Endometrium (tissue), 2 donors: ENCODE measurements at regions not wholly inside any gene's neighbourhood (a gene's known extent, or its start where the extent isn't known, plus 50 kb on each side); places are given as distances from the start of the nearest gene placed in this dataset.
"Not testable (repeated sequence)": the region's sequence is repeated elsewhere in the genome, so short reads cannot be mapped to it uniquely, and the experiment has no call there.

ENCODE experiments used
- FAIRE-seq: peaks from 2 replicates; lab custom pipeline; 2012; peaks lifted over from hg19 to GRCh38; lab: Jason Lieb, UNC
- donor health status: control.
- donor health status: control.

- FAIRE-seq: no peak
These were observed 723.1 kb downstream of the MATN1 start for GRCh38 chr1:30000266-30000665.

- no peak for FAIRE-seq
These were observed 723.8 kb downstream of the MATN1 start for GRCh38 chr1:29999595-29999994.

- FAIRE-seq: no peak
These were observed 724.7 kb downstream of the MATN1 start for GRCh38 chr1:29998686-29999085.

DNA sequence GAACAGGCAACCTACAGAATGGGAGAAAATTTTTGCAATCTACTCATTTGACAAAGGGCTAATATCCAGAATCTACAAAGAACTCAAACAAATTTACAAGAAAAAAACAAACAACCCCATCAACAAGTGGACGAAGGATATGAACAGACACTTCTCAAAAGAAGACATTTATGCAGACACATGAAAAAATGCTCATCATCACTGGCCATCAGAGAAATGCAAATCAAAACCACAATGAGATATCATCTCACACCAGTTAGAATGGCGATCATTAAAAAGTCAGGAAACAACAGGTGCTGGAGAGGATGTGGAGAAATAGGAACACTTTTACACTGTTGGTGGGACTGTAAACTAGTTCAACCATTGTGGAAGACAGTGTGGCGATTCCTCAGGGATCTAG, 725.6 kb downstream of the MATN1 start:
- FAIRE-seq: not testable (repeated sequence)

DNA sequence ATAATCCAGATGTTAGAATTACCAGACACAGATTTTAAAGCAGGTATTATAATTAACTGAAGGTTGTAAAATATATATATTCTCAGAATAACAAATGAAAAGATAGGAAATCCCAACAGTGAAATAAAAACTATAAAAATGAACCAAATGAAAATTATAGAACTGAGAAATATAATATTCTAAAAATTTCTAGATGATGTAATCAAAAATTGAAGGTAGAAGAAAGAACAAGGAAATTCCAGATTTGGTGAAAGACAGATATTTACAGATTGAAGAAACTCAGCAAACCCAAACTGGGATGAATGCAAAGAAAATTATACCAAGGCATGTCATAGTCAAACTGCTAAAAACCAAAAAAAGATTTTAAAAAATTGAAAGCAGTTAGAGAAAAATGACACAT, 729.4 kb downstream of the MATN1 start:
- FAIRE-seq: no peak

DNA sequence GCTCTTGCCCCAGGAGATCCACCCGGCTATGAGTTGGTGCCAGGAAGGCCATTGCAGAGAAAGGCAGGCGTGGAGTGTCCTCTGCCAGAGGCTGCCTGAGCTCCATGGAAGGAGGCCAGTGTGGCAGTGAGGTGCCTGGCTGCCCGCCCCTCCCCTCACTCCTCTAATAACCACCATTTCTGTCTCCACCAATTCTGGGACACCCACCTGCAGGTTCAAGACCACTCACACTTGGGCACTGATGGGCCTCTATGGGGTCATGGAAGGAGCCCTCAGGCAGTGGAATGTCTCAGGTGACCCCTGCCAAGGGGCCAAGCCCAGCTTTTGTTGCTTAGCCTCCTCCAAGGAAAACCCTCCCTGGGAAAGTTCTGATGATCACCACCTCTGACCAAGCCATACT, 731.6 kb downstream of the MATN1 start:
- FAIRE-seq: no peak

GRCh38 chr1:29991025-29991424, 732.4 kb downstream of the MATN1 start:
- FAIRE-seq: no peak

DNA sequence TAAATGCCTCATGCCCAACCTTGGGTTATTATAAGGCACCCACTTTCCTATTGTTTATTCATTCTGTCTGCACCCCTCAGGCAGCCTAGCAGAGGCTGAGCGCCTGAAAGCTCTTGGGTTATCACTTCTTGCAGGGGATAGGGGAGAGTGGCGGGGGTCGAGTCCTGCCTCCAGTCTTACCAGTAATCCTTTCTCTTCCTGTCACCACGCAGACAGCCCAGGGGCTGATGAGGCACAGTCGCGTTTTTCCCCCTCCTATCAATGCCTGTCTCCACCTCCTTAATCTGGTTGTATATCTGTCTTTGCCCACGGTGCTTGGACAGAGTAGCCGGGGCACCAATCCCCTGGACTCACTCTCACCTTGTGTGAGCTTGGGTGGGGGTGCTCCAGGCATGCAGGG, 733.1 kb downstream of the MATN1 start:
- FAIRE-seq: no peak

DNA sequence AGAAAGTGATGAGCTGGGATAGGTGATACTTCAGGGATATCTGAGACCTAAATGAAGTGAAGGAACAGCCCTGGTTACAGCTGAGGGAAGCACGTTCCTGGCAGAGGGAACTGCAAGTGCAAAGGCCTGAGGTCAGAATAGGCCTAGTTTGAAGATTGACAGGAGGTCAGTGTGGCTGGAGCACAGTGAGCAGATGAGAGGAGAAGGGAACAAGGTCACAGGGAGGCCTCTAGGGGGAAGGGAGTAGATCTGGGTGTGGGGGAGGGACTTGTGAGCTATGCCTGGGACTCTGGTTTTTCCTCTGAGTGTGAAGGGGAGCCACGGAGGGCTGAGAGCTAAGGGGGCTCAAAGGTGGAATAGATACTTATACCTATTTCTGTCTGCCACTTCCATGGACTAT, 736.4 kb downstream of the MATN1 start:
- FAIRE-seq: no peak

DNA sequence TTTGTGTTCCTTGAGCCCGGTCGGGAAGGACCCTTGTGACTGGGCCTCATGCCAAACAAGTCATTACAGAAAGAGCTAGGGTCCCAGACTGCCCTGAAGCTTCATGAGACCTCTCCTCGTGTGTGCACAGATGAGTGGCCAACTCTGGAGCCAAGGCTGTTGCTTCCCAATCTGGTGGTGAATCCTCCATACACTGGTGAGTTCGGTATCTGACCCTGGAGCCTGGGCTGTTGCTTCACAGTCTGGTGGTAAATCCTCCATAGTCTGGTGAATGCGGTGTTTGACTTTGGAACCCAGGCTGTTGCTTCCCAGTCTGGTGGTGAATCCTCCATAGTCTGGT, 737.8 kb downstream of the MATN1 start:
- FAIRE-seq: no peak

- FAIRE-seq: no peak
These were observed 738.4 kb downstream of the MATN1 start for GRCh38 chr1:29984862-29985605.

GRCh38 chr1:29984166-29984861, 739.1 kb downstream of the MATN1 start:
- FAIRE-seq: no peak

- FAIRE-seq: no peak
These were observed 740.1 kb downstream of the MATN1 start for GRCh38 chr1:29983321-29983720.

- no peak for FAIRE-seq
These were observed 741.7 kb downstream of the MATN1 start for GRCh38 chr1:29981586-29982239.

- FAIRE-seq: no peak
These were observed 741.2 kb downstream of the PTPRU start for GRCh38 chr1:29977550-29977949.

GRCh38 chr1:29975036-29975694, 738.8 kb downstream of the PTPRU start:
- no peak for FAIRE-seq

- no peak for FAIRE-seq
These were observed 738.0 kb downstream of the PTPRU start for GRCh38 chr1:29974316-29974724.

GRCh38 chr1:29973406-29973805, 737.1 kb downstream of the PTPRU start:
- no peak for FAIRE-seq

GRCh38 chr1:29972421-29973053, 736.2 kb downstream of the PTPRU start:
- FAIRE-seq: no peak

GRCh38 chr1:29971703-29972102, 735.4 kb downstream of the PTPRU start:
- FAIRE-seq: no peak

GRCh38 chr1:29970747-29971325, 734.5 kb downstream of the PTPRU start:
- no peak for FAIRE-seq

GRCh38 chr1:29969576-29969975, 733.3 kb downstream of the PTPRU start:
- no peak for FAIRE-seq
